Endothelial cell (in vitro differentiated cells): ENCODE measurements at regions not wholly inside any gene's neighbourhood (a gene's known extent, or its start where the extent isn't known, plus 50 kb on each side); places are given as distances from the start of the nearest gene placed in this dataset.

Experiments
- DNase-seq: peaks from one replicate; pipeline ENCODE4 v3.0.0; 2021; ENCODE audit warnings: low spot score
- H3K27ac Mint-ChIP-seq: one replicate; pipeline ENCODE4 v1.8.0; 2021; ENCODE audit warnings: mixed read lengths, inconsistent platforms; ENCODE audit not compliant: unreplicated experiment
- H3K27me3 Mint-ChIP-seq: one replicate; pipeline ENCODE4 v1.8.0; 2021; ENCODE audit warnings: mild to moderate bottlenecking, moderate library complexity, mixed read lengths, inconsistent platforms; ENCODE audit not compliant: unreplicated experiment
- H3K36me3 Mint-ChIP-seq: one replicate; pipeline ENCODE4 v1.8.0; 2021; ENCODE audit warnings: mild to moderate bottlenecking, low read depth, mixed read lengths, inconsistent platforms; ENCODE audit not compliant: unreplicated experiment
- H3K4me1 Mint-ChIP-seq: one replicate; pipeline ENCODE4 v1.8.0; 2021; ENCODE audit warnings: mild to moderate bottlenecking, mixed read lengths, inconsistent platforms; ENCODE audit not compliant: unreplicated experiment
- H3K4me3 Mint-ChIP-seq: one replicate; pipeline ENCODE4 v1.8.0; 2021; ENCODE audit warnings: mild to moderate bottlenecking, mixed read lengths, inconsistent platforms; ENCODE audit not compliant: unreplicated experiment
- H3K9me3 Mint-ChIP-seq: one replicate; pipeline ENCODE4 v1.8.0; 2021; ENCODE audit warnings: mixed read lengths, inconsistent platforms; ENCODE audit not compliant: unreplicated experiment
- CTCF ChIP-seq: fragments of 200-600 bp; sonication (generic); IDR thresholded peaks from one replicate; pipeline ENCODE4 v1.5.0; 2021; ENCODE audit warnings: antibody characterized with exemption; ENCODE audit not compliant: unreplicated experiment

DNA sequence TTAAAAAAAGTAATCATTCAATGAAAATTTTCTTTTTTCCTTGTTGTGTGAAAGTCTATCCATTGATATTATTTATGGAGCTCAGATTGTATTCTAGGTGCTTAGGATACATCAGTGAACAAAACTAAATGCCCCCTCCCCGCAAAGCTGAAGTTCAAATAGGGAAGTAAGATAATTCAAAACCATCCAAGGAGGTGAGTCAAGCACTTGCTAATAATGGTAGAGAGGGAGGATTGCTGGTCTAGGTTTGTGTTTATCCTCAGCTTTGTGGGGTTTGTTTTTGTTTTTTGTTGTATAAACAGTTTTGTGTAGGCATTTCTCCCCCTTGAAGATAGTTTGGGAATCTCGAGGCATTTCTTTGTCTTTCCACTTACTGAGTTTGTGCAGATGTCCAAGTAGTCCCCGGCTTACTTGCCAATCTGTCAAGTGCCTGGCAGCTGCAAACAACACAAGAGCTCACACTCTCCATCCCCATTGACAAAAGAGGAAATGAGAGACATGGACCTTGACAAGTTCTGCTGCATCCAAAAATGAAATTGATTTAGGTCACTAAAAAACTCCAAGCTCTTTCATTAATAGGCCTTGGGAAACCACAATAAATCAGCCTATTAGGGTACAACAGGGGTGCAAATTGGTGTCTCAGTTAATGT lies 575.8 kb upstream of the TBL1XR1 start:
- no peak for TF ChIP-seq CTCF

GRCh38 chr3:177773717-177774116 lies 576.4 kb upstream of the TBL1XR1 start:
- peaks cover 4% of the 10 kb centered on the region for H3K36me3 Mint-ChIP-seq
- TF ChIP-seq CTCF = no peak
- H3K27me3 Mint-ChIP-seq = peaks cover 3% of the 10 kb centered on the region
- no peak overlapping the region for H3K27ac Mint-ChIP-seq
- H3K4me1 Mint-ChIP-seq = peaks cover 8% of the 10 kb centered on the region
- H3K4me3 Mint-ChIP-seq = no peak overlapping the region
- H3K9me3 Mint-ChIP-seq = no peaks in the 10 kb centered on the region
- no peak for DNase-seq

More for the DNA sequence above, 575.8 kb upstream of the TBL1XR1 start:
- Mint-ChIP-seq H3K4me1 (peaks cover 3% of the 10 kb centered on the region), H3K4me3 (no peak overlapping the region), H3K27ac (no peak overlapping the region), H3K9me3 (no peaks in the 10 kb centered on the region), H3K27me3 (peaks cover 2% of the 10 kb centered on the region), H3K36me3 (peaks cover 6% of the 10 kb centered on the region)
- DNase-seq = no peak

DNA sequence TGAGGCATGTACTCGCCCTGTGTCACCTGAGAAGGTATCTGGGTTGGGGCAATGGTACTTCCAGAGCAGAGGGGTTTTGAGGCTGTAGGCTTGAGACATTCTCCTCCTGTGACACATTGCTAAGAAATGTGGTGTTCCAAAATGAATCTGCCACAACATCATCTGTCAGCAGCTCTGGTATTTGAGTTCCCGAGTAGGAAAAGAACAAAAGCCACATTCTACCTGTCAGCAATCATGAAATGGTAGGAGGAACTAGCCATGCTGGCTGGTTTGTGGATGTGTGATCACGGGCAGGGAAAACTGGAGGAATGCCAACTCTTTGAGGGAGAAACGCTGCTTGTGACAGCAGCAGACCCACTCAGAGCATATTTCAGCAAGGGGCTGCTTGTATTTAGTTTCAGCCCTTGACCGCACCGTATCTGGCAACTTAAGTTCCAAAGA lies 579.4 kb upstream of the TBL1XR1 start:
- no peak for DNase-seq
- no peaks in the 10 kb centered on the region for H3K36me3 Mint-ChIP-seq
- no peak for TF ChIP-seq CTCF
- no peak overlapping the region for H3K27ac Mint-ChIP-seq
- peaks cover 3% of the 10 kb centered on the region for H3K27me3 Mint-ChIP-seq
- no peaks in the 10 kb centered on the region for H3K9me3 Mint-ChIP-seq
- H3K4me3 Mint-ChIP-seq = no peak overlapping the region
- peaks cover 9% of the 10 kb centered on the region for H3K4me1 Mint-ChIP-seq

GRCh38 chr3:177777699-177778098 lies 580.4 kb upstream of the TBL1XR1 start:
- DNase-seq = peak; percentile 41

More at GRCh38 chr3:177777699-177778098, 580.4 kb upstream of the TBL1XR1 start:
- Mint-ChIP-seq H3K27me3 (peaks cover 3% of the 10 kb centered on the region), H3K9me3 (no peaks in the 10 kb centered on the region), H3K4me3 (no peak overlapping the region), H3K27ac (no peak overlapping the region), H3K36me3 (no peaks in the 10 kb centered on the region), H3K4me1 (peaks cover 9% of the 10 kb centered on the region)
- TF ChIP-seq CTCF = peak; percentile 41
